AG09309 (cell line): ENCODE measurements at regions not wholly inside any gene's neighbourhood (a gene's known extent, or its start where the extent isn't known, plus 50 kb on each side); places are given as distances from the start of the nearest gene placed in this dataset.
"Not testable (repeated sequence)": the region's sequence is repeated elsewhere in the genome, so short reads cannot be mapped to it uniquely, and the experiment has no call there.

ENCODE experiments used
- DNase-seq: peaks from one replicate; pipeline ENCODE4 v3.0.0-alpha.2; 2010; ENCODE audit warnings: low read depth
- H3K4me3 ChIP-seq: 2 replicates; pipeline ENCODE4 v1.5.1; 2011; ENCODE audit warnings: mild to moderate bottlenecking, low read depth, low read length, moderate library complexity; ENCODE audit not compliant: control insufficient read depth
- CTCF ChIP-seq: IDR thresholded peaks from 2 replicates; pipeline ENCODE4 v1.5.1; 2011; ENCODE audit warnings: mild to moderate bottlenecking, low read depth, low read length, inconsistent platforms; ENCODE audit not compliant: insufficient read depth, control insufficient read depth; ENCODE audit errors: missing control alignments

GRCh38 chr2:239720361-239721360 lies 304.5 kb downstream of the NDUFA10 start:
- H3K4me3 ChIP-seq, result no peak overlapping the region
- DNase-seq, result no peak
- no peak for TF ChIP-seq CTCF

GRCh38 chr2:239719791-239720360 lies 305.3 kb downstream of the NDUFA10 start:
- no peak for DNase-seq
- TF ChIP-seq CTCF, result no peak
- no peak overlapping the region for H3K4me3 ChIP-seq

- not testable (repeated sequence) for DNase-seq, H3K4me3 ChIP-seq
Observed at GRCh38 chr2:239718991-239719390, 306.2 kb downstream of the NDUFA10 start.

GRCh38 chr2:239717706-239718105 lies 307.4 kb downstream of the NDUFA10 start:
- no peak for TF ChIP-seq CTCF

GRCh38 chr2:239717319-239717675 lies 307.8 kb downstream of the NDUFA10 start:
- DNase-seq, result no peak
- no peak for TF ChIP-seq CTCF
- H3K4me3 ChIP-seq, result no peak overlapping the region

More at GRCh38 chr2:239717706-239718105, 307.4 kb downstream of the NDUFA10 start:
- H3K4me3 ChIP-seq, result no peak overlapping the region
- DNase-seq, result no peak

GRCh38 chr2:239716536-239717318 lies 308.4 kb downstream of the NDUFA10 start:
- DNase-seq, result no peak
- H3K4me3 ChIP-seq, result no peak overlapping the region
- no peak for TF ChIP-seq CTCF
